IPS-18c (cell line): ENCODE measurements at regions not wholly inside any gene's neighbourhood (a gene's known extent, or its start where the extent isn't known, plus 50 kb on each side); places are given as distances from the start of the nearest gene placed in this dataset.

ENCODE experiments used
- H3K4me3 ChIP-seq: 2 replicates; pipeline ENCODE4 v1.7.0; 2013; ENCODE audit warnings: low read depth, mild to moderate bottlenecking, low read length, moderate library complexity; ENCODE audit not compliant: insufficient read depth
- H3K9me3 ChIP-seq: one replicate; pipeline ENCODE4 v1.6.1; 2013; ENCODE audit warnings: mild to moderate bottlenecking, low read length, moderate library complexity; ENCODE audit not compliant: control insufficient read depth, insufficient read depth

DNA sequence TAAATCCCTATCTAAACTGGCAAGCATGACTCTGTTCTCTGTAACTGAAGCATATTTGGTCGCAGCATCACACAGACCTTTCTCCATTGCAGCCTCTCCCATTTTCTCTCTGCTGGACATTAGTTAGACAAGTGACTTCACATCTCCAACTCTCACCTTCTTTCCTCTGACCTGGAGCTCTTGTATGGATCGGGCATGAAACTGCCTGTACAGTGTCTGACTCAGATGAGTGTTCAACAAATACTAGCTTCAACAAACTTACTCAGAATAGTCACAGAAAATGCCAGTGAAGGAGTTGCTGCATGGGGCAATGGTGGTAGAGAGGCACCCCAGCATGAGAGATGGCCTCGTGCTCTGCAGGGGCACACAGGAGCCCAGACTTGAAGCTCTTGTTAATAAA lies 104.7 kb upstream of the COPS8 start:
- H3K9me3 ChIP-seq: no peaks in the 10 kb centered on the region
- H3K4me3 ChIP-seq: no peak overlapping the region

GRCh38 chr2:236981701-236982485 lies 103.8 kb upstream of the COPS8 start:
- no peak overlapping the region for H3K4me3 ChIP-seq
- H3K9me3 ChIP-seq: no peaks in the 10 kb centered on the region

GRCh38 chr2:236982693-236983455 lies 102.8 kb upstream of the COPS8 start:
- Histone ChIP-seq H3K9me3 (no peaks in the 10 kb centered on the region), H3K4me3 (no peak overlapping the region)

DNA sequence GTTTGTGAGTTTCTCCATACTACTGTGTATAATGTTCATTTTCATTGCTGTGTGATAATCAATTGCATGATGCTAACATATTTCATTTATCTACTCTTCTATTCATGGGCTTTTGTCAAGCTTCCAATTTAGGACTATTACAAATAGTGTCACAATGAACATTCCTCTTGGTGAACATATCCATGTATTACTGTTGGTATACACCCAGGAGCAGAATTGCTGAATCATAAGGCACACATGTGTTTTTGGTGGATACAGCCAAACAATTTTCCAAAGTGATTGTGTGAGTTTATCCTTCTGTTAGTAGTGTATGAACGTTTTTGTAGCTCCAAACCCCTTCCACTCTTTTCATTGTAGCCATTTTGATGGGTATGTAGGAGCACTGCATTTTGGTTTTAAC lies 101.6 kb upstream of the COPS8 start:
- H3K9me3 ChIP-seq: no peaks in the 10 kb centered on the region
- H3K4me3 ChIP-seq: no peak overlapping the region

DNA sequence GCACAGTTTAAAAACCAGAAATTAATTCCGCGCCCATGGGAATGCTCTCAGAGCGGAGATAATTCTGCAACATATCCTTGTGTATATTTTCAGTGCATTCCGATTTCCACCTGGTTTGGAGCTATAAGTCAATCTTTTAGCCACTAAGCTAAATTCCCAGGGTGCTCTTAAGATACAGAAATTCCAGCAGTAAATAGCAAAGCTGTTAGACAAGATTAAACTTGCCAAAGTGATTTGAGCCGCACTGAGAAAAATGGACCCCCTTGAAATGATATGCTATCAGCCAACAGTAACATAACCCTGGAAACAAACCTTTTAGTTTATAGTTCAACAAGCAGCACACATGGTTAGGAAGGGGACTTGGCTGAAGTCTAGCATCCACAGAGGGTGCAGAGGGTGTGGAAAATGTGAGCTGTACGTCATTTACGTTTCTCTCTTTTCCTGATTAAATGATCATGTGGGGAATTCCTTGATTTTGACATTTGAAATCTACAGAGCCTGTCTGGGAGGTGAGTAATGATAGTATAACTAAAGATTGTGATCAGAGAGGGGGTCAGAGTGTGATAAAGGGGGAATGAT lies 99.8 kb upstream of the COPS8 start:
- H3K4me3 ChIP-seq: no peak overlapping the region
- no peaks in the 10 kb centered on the region for H3K9me3 ChIP-seq

- H3K9me3 ChIP-seq: no peaks in the 10 kb centered on the region
- H3K4me3 ChIP-seq: no peak overlapping the region
Measured at GRCh38 chr2:236986524-236987330, 99.0 kb upstream of the COPS8 start.

DNA sequence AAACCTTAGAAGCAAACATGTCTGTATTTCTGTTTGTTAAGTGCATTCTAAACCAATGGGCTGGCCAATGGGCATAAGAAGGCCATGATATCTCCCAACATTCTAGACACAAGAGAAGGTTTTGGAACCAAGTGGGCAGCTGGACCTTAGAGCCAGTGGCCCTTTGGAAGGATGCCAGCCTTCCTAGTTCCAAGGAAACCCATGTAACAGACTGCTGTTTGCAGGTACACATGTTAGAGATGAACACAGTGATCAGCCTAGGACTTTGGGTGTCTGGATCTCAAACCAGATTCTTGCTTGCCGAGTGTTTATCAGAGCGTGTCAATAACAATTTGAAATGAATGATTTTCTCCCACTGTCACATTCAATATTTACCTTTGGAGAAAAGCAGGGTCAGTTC lies 97.5 kb upstream of the COPS8 start:
- H3K4me3 ChIP-seq: no peak overlapping the region
- no peaks in the 10 kb centered on the region for H3K9me3 ChIP-seq

- Histone ChIP-seq H3K9me3 (no peaks in the 10 kb centered on the region), H3K4me3 (no peak overlapping the region)
Measured at GRCh38 chr2:236988690-236989624, 96.7 kb upstream of the COPS8 start.

GRCh38 chr2:236990552-236990951 lies 95.1 kb upstream of the COPS8 start:
- H3K9me3 ChIP-seq: no peaks in the 10 kb centered on the region
- H3K4me3 ChIP-seq: no peak overlapping the region

GRCh38 chr2:236991874-236992273 lies 93.8 kb upstream of the COPS8 start:
- Histone ChIP-seq H3K9me3 (no peaks in the 10 kb centered on the region), H3K4me3 (no peak overlapping the region)

GRCh38 chr2:236993286-236993685 lies 92.4 kb upstream of the COPS8 start:
- Histone ChIP-seq H3K9me3 (no peaks in the 10 kb centered on the region), H3K4me3 (no peak overlapping the region)

GRCh38 chr2:236994361-236994760 lies 91.3 kb upstream of the COPS8 start:
- H3K4me3 ChIP-seq: no peak overlapping the region
- H3K9me3 ChIP-seq: no peaks in the 10 kb centered on the region

- Histone ChIP-seq H3K9me3 (no peaks in the 10 kb centered on the region), H3K4me3 (no peak overlapping the region)
Measured at GRCh38 chr2:236997069-236997715, 88.5 kb upstream of the COPS8 start.

DNA sequence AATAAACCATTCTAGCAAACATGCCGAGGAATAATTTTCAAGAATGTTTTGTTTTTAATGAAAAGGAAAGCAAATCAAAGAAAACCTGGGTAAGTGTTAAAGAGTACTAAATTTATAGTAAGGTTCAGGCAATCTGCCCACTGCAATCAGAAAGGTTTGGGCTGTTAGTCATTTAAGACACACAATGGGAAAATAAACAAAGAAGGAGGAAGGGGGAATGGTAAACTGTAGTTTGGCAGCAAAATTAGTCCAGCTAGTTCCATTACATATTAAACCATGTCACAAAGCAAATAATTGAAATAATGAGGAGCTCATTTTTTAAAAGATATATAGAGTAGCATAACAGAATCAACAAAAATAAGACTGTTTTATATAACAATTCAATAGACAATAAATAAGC lies 87.5 kb upstream of the COPS8 start:
- H3K9me3 ChIP-seq: no peaks in the 10 kb centered on the region
- no peak overlapping the region for H3K4me3 ChIP-seq

DNA sequence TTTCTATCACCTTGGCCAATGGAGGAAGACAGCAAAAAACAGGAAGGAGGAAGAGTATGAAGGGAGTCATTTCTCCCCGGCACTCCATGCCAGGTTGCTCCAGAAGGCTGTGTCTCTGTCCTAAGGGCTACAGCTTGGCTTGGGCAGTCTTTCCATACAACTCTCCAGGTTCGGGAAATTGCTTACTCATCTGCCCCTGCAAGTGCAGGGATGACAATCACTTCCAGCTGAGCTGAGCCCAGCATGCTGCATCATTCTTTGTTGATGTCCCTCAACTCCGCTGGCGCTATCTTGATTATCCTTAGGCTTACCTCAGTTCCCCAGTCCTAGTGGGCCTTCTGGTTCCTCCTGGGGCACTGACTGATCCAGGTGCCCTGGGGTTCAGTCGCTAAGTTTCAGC lies 86.9 kb upstream of the COPS8 start:
- Histone ChIP-seq H3K9me3 (no peaks in the 10 kb centered on the region), H3K4me3 (no peak overlapping the region)

GRCh38 chr2:237000481-237000880 lies 85.2 kb upstream of the COPS8 start:
- Histone ChIP-seq H3K4me3 (no peak overlapping the region), H3K9me3 (no peaks in the 10 kb centered on the region)
